ENCODE measurements at regions not wholly inside any gene's neighbourhood (a gene's known extent, or its start where the extent isn't known, plus 50 kb on each side); places are given as distances from the start of the nearest gene placed in this dataset.

GRCh38 chr12:105481392-105482300, 151.2 kb downstream of the C12orf75 start:
- Histone ChIP-seq H3K4me3 (ENCODE audit: insufficient read depth, low read length, poor library complexity, severe bottlenecking) (no peak overlapping the region), H3K9ac (ENCODE audit: low read length) (no peak overlapping the region), H3K79me2 (ENCODE audit: insufficient read depth, low read length) (no peaks in the 10 kb centered on the region), H4K20me1 (ENCODE audit: low read depth, low read length) (no peaks in the 10 kb centered on the region), H3K27me3 (ENCODE audit: low read length) (no peaks in the 10 kb centered on the region), H2AFZ (ENCODE audit: low read depth, low read length, severe bottlenecking) (no peak overlapping the region), H3K36me3 (ENCODE audit: low read length) (no peaks in the 10 kb centered on the region), H3K27ac (ENCODE audit: low read depth, low read length) (no peak overlapping the region), H3K4me2 (ENCODE audit: low read depth, low read length, poor library complexity, severe bottlenecking) (no peak overlapping the region), H3K9me3 (ENCODE audit: insufficient read depth, low read length) (no peaks in the 10 kb centered on the region), H3F3A (ENCODE audit: insufficient read depth) (no peaks in the 10 kb centered on the region), H3K9me2 (replicated peaks; ENCODE audit: insufficient read depth, low read length) (no peaks in the 10 kb centered on the region)
- no peak for TF ChIP-seq EZH2phosphoT487 (conservative IDR thresholded peaks at IDR 0.05; ENCODE audit: low read length)
- TF ChIP-seq, protein P1, sequence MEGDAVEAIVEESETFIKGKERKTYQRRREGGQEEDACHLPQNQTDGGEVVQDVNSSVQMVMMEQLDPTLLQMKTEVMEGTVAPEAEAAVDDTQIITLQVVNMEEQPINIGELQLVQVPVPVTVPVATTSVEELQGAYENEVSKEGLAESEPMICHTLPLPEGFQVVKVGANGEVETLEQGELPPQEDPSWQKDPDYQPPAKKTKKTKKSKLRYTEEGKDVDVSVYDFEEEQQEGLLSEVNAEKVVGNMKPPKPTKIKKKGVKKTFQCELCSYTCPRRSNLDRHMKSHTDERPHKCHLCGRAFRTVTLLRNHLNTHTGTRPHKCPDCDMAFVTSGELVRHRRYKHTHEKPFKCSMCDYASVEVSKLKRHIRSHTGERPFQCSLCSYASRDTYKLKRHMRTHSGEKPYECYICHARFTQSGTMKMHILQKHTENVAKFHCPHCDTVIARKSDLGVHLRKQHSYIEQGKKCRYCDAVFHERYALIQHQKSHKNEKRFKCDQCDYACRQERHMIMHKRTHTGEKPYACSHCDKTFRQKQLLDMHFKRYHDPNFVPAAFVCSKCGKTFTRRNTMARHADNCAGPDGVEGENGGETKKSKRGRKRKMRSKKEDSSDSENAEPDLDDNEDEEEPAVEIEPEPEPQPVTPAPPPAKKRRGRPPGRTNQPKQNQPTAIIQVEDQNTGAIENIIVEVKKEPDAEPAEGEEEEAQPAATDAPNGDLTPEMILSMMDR (IDR thresholded peaks at IDR 0.05; ENCODE audit: insufficient read depth, low read length, poor library complexity, severe bottlenecking): no peak

DNA sequence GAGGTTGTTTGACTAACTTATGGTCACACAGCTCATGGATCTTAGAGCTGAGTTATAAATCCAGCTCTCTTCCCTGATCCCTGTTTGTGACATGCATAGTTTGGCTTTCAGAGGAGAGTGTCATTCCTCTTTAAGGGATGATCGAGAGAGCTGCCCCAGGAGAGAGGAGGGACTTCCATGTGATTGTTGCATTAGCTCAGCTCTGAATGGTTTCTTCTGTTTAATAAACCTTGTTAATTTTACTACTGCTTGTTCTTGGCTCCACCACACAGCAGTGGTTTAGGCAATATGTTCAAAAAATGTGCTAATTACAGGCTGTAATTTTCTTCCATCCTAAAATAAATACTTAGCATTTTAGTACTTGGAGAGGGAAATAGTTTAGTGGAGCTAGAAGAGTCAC, 152.5 kb downstream of the C12orf75 start:
- Histone ChIP-seq H4K20me1 (ENCODE audit: low read depth, low read length) (no peaks in the 10 kb centered on the region), H3K4me3 (ENCODE audit: insufficient read depth, low read length, poor library complexity, severe bottlenecking) (no peak overlapping the region), H3K27ac (ENCODE audit: low read depth, low read length) (no peak overlapping the region), H3K4me2 (ENCODE audit: low read depth, low read length, poor library complexity, severe bottlenecking) (no peak overlapping the region), H3K27me3 (ENCODE audit: low read length) (no peaks in the 10 kb centered on the region), H3K9me2 (replicated peaks; ENCODE audit: insufficient read depth, low read length) (no peaks in the 10 kb centered on the region), H3K79me2 (ENCODE audit: insufficient read depth, low read length) (no peaks in the 10 kb centered on the region), H3F3A (ENCODE audit: insufficient read depth) (no peaks in the 10 kb centered on the region), H3K36me3 (ENCODE audit: low read length) (no peaks in the 10 kb centered on the region), H3K9me3 (ENCODE audit: insufficient read depth, low read length) (no peaks in the 10 kb centered on the region), H3K9ac (ENCODE audit: low read length) (no peak overlapping the region), H2AFZ (ENCODE audit: low read depth, low read length, severe bottlenecking) (no peak overlapping the region)
- no peak for TF ChIP-seq EZH2phosphoT487 (conservative IDR thresholded peaks at IDR 0.05; ENCODE audit: low read length)
- TF ChIP-seq, protein P1 (IDR thresholded peaks at IDR 0.05; ENCODE audit: insufficient read depth, low read length, poor library complexity, severe bottlenecking): no peak

DNA sequence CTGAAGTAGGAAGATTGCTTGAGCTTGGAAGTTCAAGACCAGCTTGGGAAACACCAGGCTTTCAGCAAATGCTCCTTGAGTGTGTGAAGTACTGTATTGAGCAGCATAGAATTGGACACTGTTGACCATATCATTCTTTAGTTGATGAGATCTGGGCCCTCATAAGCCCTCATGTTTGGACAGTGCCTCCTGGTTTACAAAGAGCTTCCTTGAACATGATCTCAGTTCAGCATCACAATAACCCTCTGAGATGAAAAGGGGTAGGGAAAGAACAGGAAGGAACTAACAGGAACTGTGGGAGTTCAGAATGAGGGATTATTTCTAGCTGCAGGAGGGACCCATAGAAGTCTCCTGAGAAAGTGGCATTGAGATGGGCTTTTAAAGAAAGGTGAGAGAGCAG, 153.2 kb downstream of the C12orf75 start:
- Histone ChIP-seq H3K4me2 (ENCODE audit: low read depth, low read length, poor library complexity, severe bottlenecking) (no peak overlapping the region), H4K20me1 (ENCODE audit: low read depth, low read length) (no peaks in the 10 kb centered on the region), H3F3A (ENCODE audit: insufficient read depth) (no peaks in the 10 kb centered on the region), H3K36me3 (ENCODE audit: low read length) (no peaks in the 10 kb centered on the region), H3K27ac (ENCODE audit: low read depth, low read length) (no peak overlapping the region), H3K4me3 (ENCODE audit: insufficient read depth, low read length, poor library complexity, severe bottlenecking) (no peak overlapping the region), H3K79me2 (ENCODE audit: insufficient read depth, low read length) (no peaks in the 10 kb centered on the region), H2AFZ (ENCODE audit: low read depth, low read length, severe bottlenecking) (no peak overlapping the region), H3K9me2 (replicated peaks; ENCODE audit: insufficient read depth, low read length) (no peaks in the 10 kb centered on the region), H3K9me3 (ENCODE audit: insufficient read depth, low read length) (no peaks in the 10 kb centered on the region), H3K9ac (ENCODE audit: low read length) (no peak overlapping the region), H3K27me3 (ENCODE audit: low read length) (no peaks in the 10 kb centered on the region)
- TF ChIP-seq, protein P1 (IDR thresholded peaks at IDR 0.05; ENCODE audit: insufficient read depth, low read length, poor library complexity, severe bottlenecking): no peak
- no peak for TF ChIP-seq EZH2phosphoT487 (conservative IDR thresholded peaks at IDR 0.05; ENCODE audit: low read length)
